ENCODE measurements at regions not wholly inside any gene's neighbourhood (a gene's known extent, or its start where the extent isn't known, plus 50 kb on each side); places are given as distances from the start of the nearest gene placed in this dataset.

DNA sequence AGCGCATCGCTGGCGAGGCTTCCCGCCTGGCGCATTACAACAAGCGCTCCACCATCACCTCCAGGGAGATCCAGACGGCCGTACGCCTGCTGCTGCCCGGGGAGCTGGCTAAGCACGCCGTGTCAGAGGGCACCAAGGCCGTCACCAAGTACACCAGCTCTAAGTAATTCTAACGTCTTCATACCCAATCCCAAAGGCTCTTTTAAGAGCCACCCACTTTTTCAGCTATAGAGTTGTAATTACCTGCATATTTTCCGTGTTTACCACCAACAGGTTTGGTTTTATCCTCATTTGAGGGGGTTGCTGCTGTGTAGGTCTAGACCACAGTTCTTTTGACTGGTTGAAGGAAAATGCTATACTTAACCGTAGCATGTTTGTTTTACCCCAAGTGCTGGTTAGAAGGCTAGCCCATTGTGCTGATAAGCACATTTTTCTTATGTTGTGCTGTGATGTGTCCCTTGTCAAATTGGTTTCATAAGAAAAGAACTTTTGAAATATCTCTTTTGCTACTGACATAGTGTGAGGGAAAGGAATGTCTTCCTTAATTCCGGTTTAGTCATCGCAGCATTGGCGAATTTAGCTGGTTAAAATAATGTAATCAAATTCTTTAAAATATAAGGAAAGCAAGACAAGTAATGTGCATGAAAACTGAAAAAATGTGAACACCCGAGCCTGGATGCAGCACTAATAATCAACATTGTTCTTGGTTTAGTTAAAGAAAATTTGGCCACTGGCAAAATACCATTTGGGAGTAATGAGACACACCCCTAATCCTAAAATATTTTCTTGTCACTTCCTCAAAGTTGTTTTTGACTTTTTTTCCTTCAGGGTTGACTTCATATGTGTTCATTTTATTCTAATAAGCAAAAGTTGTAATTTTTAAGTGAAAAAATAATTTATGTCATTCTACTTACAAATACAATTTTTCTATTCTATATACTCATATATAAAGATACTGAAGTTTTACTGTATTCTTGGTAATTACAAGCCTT lies 112.8 kb downstream of the HFE start:
- peak; percentile 34 for DNase-seq (ENCODE audit: low spot score)
- Histone ChIP-seq H3K27ac (ENCODE audit: low read depth, low read length, poor library complexity, severe bottlenecking) (peak overlapping the region; percentile 87), H3K4me1 (ENCODE audit: insufficient read depth, low read length, poor library complexity, severe bottlenecking) (peaks cover 5% of the 10 kb centered on the region), H3K9me3 (ENCODE audit: low read depth, low read length, poor library complexity, severe bottlenecking) (no peaks in the 10 kb centered on the region), H3K4me3 (ENCODE audit: low read depth, low read length, poor library complexity, severe bottlenecking) (peak overlapping the region; percentile 63), H3K27me3 (replicated peaks; ENCODE audit: insufficient read depth, low read depth, low read length, poor library complexity) (no peaks in the 10 kb centered on the region), H3K36me3 (ENCODE audit: insufficient read depth, low read length, poor library complexity, severe bottlenecking) (no peaks in the 10 kb centered on the region)
- POLR2A ChIA-PET (ENCODE audit: low non-redundant PET) = interaction anchor here (0.6 to 5.4 kb wide), 14 partner anchors 12 to 1672 kb away, joined by 3 to 85 read pairs (median 4); a partner anchor contains a TSS
- TSS peak; percentile 90 for BruUV-seq (replicated peaks)
- intact Hi-C loops (cut with micrococcal nuclease; ENCODE audit: unreplicated experiment) = loop anchor here (5.0 to 10.0 kb wide), 2 partner anchors 78 to 175 kb away; a partner anchor contains a TSS
- no peak for TF ChIP-seq EZH2 (IDR thresholded peaks at IDR 0.05; ENCODE audit: borderline replicate concordance, low read depth, low read length, poor library complexity, severe bottlenecking)
- no peak for TF ChIP-seq CTCF (conservative IDR thresholded peaks at IDR 0.05; ENCODE audit: low read depth, low read length)
- CTCF ChIA-PET = interaction anchor here (0.7 kb wide), 1 partner anchor 24 kb away, joined by 3 read pairs; no protein-coding TSS in a partner anchor

GRCh38 chr6:26200918-26201721 lies 113.9 kb downstream of the HFE start:
- Histone ChIP-seq H3K4me1 (ENCODE audit: insufficient read depth, low read length, poor library complexity, severe bottlenecking) (peaks cover 5% of the 10 kb centered on the region), H3K27ac (ENCODE audit: low read depth, low read length, poor library complexity, severe bottlenecking) (peak overlapping the region; percentile 0), H3K36me3 (ENCODE audit: insufficient read depth, low read length, poor library complexity, severe bottlenecking) (no peaks in the 10 kb centered on the region), H3K9me3 (ENCODE audit: low read depth, low read length, poor library complexity, severe bottlenecking) (no peaks in the 10 kb centered on the region), H3K4me3 (ENCODE audit: low read depth, low read length, poor library complexity, severe bottlenecking) (no peak overlapping the region), H3K27me3 (replicated peaks; ENCODE audit: insufficient read depth, low read depth, low read length, poor library complexity) (no peaks in the 10 kb centered on the region)
- CTCF ChIA-PET = no interaction called here
- POLR2A ChIA-PET (ENCODE audit: low non-redundant PET) = interaction anchor here (0.6 kb wide), 2 partner anchors 33 to 677 kb away, joined by 4 to 12 read pairs; no protein-coding TSS in a partner anchor
- intact Hi-C loops (cut with micrococcal nuclease; ENCODE audit: unreplicated experiment) = loop anchor here (10.0 kb wide), 1 partner anchor 176 kb away; a partner anchor contains a TSS
- no peak for DNase-seq (ENCODE audit: low spot score)
- no peak for TF ChIP-seq CTCF (conservative IDR thresholded peaks at IDR 0.05; ENCODE audit: low read depth, low read length)
- TF ChIP-seq EZH2 (IDR thresholded peaks at IDR 0.05; ENCODE audit: borderline replicate concordance, low read depth, low read length, poor library complexity, severe bottlenecking) = no peak
- BruUV-seq (replicated peaks) = no TSS peak

- H3K36me3 ChIP-seq (ENCODE audit: insufficient read depth, low read length, poor library complexity, severe bottlenecking) = no peaks in the 10 kb centered on the region
- H3K9me3 ChIP-seq (ENCODE audit: low read depth, low read length, poor library complexity, severe bottlenecking) = no peaks in the 10 kb centered on the region
- BruUV-seq (replicated peaks) = no TSS peak
- no peaks in the 10 kb centered on the region for H3K27me3 ChIP-seq (replicated peaks; ENCODE audit: insufficient read depth, low read depth, low read length, poor library complexity)
- H3K4me1 ChIP-seq (ENCODE audit: insufficient read depth, low read length, poor library complexity, severe bottlenecking) = peaks cover 13% of the 10 kb centered on the region
- CTCF ChIA-PET = no interaction called here
- H3K4me3 ChIP-seq (ENCODE audit: low read depth, low read length, poor library complexity, severe bottlenecking) = no peak overlapping the region
- DNase-seq (ENCODE audit: low spot score) = no peak
- H3K27ac ChIP-seq (ENCODE audit: low read depth, low read length, poor library complexity, severe bottlenecking) = peak overlapping the region; percentile 24
- TF ChIP-seq EZH2 (IDR thresholded peaks at IDR 0.05; ENCODE audit: borderline replicate concordance, low read depth, low read length, poor library complexity, severe bottlenecking) = no peak
- no peak for TF ChIP-seq CTCF (conservative IDR thresholded peaks at IDR 0.05; ENCODE audit: low read depth, low read length)
- intact Hi-C loops (cut with micrococcal nuclease; ENCODE audit: unreplicated experiment) = loop anchor here (10.0 kb wide), 1 partner anchor 177 kb away; a partner anchor contains a TSS
- POLR2A ChIA-PET (ENCODE audit: low non-redundant PET) = no interaction called here
Observed at GRCh38 chr6:26202201-26202611, 115.0 kb downstream of the HFE start.

Data from A673 (cell line).